ENCODE measurements at regions not wholly inside any gene's neighbourhood (a gene's known extent, or its start where the extent isn't known, plus 50 kb on each side); places are given as distances from the start of the nearest gene placed in this dataset.
A peak's percentile ranks its signal among the peaks of the same experiment; 100 is the strongest.

DNA sequence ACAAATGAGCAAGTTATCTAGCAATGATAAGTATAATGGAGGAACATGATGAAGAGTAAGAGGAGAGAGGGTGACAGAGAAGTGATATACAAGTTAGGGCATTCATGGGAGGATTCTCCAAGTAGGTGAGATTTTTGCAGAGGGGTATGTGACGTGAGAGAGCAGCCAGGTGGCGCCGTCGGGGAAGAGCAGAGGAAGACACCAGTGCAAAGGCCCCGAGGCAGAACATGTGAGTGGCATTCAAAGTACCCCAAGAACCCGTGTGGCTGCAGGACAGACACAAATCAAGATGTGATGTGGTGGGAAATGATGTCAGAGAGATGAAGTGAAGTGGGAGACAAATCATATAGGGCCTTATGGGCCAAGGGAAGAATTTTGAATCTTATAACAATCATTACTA lies 81.8 kb upstream of the GRM7 start:
- DNase-seq (ENCODE audit: low spot score), result peak; percentile 11

DNA sequence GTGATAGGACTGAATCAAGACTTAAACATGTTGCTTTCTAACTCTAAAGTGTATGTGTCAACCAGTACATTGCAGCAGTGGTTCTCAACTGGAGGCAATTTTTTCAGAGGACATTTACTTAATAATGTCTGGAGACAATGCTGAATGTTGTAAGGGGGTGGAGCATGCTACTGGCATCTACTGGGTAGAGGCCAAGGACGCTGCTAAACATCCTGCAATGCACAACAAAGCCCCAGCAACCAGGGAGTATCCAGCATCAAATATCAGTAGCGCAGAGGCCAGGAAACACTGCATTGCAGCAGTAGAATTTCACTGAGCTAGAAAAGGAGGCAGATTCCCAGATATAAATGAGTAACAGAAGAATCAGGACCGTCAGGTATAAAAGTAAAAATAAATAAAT lies 79.8 kb upstream of the GRM7 start:
- DNase-seq (ENCODE audit: low spot score), result no peak

DNA sequence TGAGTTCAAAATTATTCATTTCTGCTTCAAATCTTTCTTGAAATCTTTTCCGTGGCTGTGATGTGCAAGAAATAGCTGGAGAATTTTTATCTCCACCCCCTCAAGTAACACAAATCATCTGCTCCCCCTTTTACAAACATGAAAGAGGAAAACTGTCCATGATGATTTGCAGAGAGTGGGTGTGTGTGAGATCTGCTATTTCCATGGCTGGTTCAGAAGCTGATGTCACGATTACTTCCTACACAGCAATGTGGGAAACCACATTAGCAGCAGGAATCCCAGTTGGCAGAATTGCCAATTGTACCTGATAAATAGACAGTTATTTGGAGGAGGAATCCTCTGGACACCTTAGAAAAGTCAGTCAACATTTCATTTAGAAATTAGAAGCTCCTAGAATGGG lies 75.2 kb upstream of the GRM7 start:
- DNase-seq (ENCODE audit: low spot score), result no peak

DNA sequence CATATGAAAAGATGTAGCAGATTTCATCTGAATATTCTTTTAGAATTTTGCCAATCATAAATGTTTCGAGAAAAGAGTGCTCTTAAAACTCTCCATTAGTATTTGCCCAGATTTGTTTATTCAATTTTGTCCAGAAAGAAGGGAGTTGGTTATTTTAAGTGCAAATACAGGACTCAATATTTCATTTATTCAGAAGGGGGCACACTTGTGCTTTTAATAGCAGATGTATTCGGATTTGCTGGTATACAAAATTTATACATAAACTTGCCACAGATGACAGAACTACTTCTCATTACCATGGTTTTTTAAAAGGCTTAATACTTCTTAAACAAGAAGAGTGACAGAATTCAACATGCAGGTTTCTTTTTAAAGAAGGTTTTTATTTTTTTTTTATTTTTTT lies 69.8 kb upstream of the GRM7 start:
- DNase-seq (ENCODE audit: low spot score), result no peak

DNA sequence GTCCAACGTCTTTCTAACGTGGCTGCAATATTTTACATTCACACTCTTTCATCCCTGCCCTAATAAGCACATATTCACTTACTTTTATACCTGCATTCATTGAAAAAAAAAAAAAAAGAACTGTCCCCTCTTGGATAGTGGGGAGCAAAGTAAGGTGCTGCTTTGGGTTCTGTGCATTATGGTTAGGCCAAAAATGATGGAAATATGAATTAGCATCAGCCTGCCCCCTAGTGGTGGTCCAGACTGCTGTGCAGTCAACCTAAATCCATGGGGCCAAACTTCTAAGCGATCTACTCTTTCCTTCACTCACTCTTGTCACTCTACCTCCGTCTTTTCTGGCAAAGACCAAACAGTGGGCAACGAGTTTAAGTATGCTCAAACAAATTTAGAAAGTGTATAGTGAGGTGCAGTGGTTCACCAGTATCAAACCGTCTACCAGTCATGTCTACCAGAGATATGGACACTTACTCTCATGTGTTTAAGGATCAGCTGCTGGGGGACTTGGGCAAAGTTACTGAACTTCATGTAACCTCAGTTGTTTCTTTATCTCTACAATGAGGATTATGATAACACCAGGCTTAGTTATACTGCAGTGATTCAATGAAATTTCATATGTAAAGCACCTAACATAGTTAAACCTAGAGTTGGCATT lies 61.5 kb upstream of the GRM7 start:
- peak; percentile 54 for DNase-seq (ENCODE audit: low spot score)

DNA sequence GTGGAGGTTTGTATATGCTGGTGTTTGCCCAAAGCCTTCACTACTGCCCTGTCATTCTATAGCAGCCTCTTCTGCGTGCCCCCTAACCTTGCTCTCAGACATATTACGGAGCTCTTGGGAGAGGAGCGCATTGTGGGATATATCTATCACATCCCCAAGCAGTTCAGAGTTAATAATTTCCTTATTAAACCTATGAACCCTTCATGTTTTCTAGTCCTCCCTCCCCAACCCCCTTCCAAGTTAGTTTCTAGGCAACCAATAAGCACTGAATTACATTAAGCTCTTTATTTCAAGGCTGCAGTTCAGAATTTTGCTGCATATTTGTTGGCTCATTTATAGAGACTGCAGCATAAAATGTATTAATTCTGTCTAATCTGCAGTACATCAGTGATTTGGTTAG lies 57.3 kb upstream of the GRM7 start:
- DNase-seq (ENCODE audit: low spot score), result no peak

DNA sequence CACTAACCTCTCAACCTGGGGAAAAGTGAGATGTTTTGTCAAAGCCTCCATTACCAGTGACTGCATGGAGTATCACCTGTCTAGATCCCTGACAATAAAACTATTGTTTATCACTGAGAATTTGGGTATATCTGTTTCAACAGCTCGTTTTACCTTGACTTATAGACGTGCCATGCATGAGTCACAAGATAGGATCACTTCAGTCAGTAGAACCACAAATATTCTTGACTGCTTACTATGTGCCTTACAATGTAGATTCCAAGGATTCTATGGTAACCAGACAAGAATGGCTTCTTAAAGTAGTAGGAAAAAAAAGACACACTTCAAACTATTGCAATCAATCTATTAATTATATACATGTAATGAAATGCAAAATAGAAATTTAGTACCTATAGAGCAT lies 55.7 kb upstream of the GRM7 start:
- DNase-seq (ENCODE audit: low spot score), result no peak

DNA sequence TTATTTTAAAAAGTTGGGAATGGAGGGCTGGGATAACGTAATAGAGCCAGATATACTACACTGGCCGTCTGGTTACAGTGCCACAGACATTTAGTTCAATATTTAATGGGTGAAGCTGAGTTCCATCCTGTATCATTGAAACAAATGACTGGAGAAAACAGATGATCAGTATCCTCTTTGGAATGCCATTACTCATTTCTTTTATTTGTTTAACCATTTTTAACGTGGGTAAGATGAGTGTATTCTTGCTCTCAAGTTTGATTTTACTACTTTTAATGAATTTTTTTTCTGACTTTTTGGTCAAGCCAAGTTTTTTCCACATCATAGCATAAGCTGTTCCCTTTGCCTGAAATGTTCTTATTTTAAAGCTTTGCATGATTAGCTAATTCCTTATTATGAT lies 53.9 kb upstream of the GRM7 start:
- DNase-seq (ENCODE audit: low spot score), result no peak

DNA sequence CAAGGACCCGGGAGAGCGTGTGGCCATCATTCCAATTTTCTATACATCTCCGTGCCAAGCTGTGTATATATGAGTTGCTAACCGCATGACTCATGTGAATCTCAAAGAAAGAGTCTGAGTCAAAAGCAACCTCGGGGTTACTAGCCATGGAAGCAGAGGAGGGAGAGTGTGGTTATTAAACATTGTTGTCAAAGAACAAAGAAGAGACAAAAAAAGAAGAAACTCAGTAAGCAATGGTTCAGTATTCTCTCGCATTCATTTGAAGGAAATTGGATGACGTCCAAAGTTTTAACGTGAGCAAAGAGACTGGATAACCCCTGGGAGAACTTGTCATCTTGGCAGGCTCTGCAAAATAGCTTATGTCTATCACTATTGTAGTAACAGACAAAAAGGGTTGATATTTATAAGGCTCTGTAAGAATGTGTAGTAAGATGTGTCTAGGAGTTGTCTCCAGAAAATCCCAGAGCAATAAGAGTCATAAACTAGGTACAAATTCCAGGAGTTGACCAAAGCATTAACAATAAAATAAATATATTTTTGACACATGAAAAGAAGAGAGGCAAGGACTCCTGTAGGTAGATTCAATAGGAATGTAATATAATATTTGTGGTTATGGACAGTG lies 52.8 kb upstream of the GRM7 start:
- no peak for DNase-seq (ENCODE audit: low spot score)

DNA sequence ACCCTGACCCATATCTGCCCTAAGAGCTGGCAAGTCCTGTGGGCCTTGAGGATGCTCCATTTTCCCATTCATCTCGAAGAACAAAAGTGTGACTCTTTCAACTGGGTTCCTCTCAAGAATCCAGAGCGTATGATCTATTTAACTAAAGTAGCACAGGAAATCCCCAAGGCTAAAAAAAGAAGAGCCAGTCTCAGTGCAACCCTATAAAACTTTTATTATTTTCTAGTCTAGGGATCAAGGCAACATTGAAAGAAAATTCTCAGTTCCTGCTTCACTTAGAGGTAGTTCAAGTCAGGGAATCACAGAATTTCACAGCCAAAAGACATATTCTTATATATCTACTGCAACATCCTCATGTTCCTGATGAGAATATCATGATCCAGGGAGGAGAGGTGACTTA lies 51.6 kb upstream of the GRM7 start:
- DNase-seq (ENCODE audit: low spot score), result no peak
